ENCODE measurements at regions not wholly inside any gene's neighbourhood (a gene's known extent, or its start where the extent isn't known, plus 50 kb on each side); places are given as distances from the start of the nearest gene placed in this dataset.

DNA sequence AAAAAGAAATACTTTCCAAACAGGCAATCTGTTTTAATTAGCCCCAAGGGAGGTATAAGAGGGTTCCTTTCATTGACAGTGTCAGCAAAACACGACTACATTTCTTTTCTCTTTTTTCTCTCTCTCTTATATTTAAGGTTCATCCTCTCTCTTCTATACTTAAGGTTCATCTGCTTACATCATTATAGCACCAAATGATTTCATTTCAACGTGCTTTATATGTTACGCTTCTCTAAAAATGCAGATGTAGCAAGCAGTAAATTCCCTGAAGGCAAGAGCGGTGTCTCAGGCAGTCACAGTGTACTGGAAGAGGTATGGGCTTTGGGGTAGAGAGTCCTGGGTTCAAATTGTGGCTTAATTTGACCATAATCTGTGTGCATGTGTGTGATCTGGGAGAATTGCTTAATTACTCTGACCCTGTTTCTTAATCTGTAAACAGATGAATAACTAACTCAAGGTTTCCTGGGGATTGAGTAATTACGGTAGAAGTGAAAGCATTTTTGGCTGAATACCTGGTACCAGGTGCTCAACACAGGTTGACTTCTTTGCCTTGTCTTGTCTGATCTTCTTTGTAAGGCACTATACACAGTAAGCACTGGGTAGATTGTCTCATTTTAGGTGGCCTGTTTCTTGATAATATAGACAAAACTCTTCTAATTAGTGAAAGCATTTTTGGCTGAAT lies 180.8 kb downstream of the SPRY1 start:
- no peak overlapping the region for H3K27ac Mint-ChIP-seq
- H3K27me3 ChIP-seq (replicated peaks in 1 of 4; ENCODE audit: control extremely low read depth in 1 of 4, control insufficient read depth in 3 of 4, insufficient read depth in 4 of 4, low read length in 3 of 4): no peaks in the 10 kb centered on the region
- H3K36me3 ChIP-seq (replicated peaks in 1 of 2; ENCODE audit: control extremely low read depth in 1 of 2, control insufficient read depth in 1 of 2, extremely low read depth in 1 of 2, insufficient read depth in 2 of 2, low read length in 1 of 2): no peaks in the 10 kb centered on the region
- no peak overlapping the region for H3K4me3 ChIP-seq (ENCODE audit: control extremely low read depth in 1 of 5, extremely low read depth in 1 of 5, insufficient read depth in 1 of 5, low read depth in 2 of 5, low read length in 4 of 5)
- no peak overlapping the region for H3K27ac ChIP-seq (ENCODE audit: low read length in 2 of 2)
- no peak for ATAC-seq (ENCODE audit: low read depth)
- TF ChIP-seq, protein P1, sequence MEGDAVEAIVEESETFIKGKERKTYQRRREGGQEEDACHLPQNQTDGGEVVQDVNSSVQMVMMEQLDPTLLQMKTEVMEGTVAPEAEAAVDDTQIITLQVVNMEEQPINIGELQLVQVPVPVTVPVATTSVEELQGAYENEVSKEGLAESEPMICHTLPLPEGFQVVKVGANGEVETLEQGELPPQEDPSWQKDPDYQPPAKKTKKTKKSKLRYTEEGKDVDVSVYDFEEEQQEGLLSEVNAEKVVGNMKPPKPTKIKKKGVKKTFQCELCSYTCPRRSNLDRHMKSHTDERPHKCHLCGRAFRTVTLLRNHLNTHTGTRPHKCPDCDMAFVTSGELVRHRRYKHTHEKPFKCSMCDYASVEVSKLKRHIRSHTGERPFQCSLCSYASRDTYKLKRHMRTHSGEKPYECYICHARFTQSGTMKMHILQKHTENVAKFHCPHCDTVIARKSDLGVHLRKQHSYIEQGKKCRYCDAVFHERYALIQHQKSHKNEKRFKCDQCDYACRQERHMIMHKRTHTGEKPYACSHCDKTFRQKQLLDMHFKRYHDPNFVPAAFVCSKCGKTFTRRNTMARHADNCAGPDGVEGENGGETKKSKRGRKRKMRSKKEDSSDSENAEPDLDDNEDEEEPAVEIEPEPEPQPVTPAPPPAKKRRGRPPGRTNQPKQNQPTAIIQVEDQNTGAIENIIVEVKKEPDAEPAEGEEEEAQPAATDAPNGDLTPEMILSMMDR (IDR thresholded peaks at IDR 0.05): no peak
- TF ChIP-seq EZH2 (IDR thresholded peaks at IDR 0.05; ENCODE audit: borderline replicate concordance, insufficient read depth, low read depth, low read length, poor library complexity, severe bottlenecking): no peak
- H3K9ac ChIP-seq (ENCODE audit: low read length): no peak overlapping the region
- H3K9me3 ChIP-seq (ENCODE audit: control extremely low read depth in 1 of 3, control insufficient read depth in 2 of 3, insufficient read depth in 1 of 3, low read length in 2 of 3): peaks cover 0 to 14% (median 9%) of the 10 kb centered on the region in 3 donors
- no peak overlapping the region for H2AFZ ChIP-seq (ENCODE audit: insufficient read depth, low read depth, low read length, poor library complexity, severe bottlenecking)
- intact Hi-C loops (cut with micrococcal nuclease): no loop called here
- peaks cover 7% of the 10 kb centered on the region for H3K9me3 Mint-ChIP-seq (ENCODE audit: insufficient read depth)
- ChIA-PET POLR2A (no interaction called here), CTCF (interaction anchor here (2.5 kb wide), 1 partner anchor 13 kb away, joined by 9 read pairs; no protein-coding TSS in a partner anchor)
- H3K4me3 Mint-ChIP-seq: no peak overlapping the region
- no peaks in the 10 kb centered on the region for H3K4me1 ChIP-seq (ENCODE audit: control insufficient read depth in 2 of 2, insufficient read depth in 2 of 2, low read length in 2 of 2)
- no peaks in the 10 kb centered on the region for H3K4me1 Mint-ChIP-seq
- H3K4me2 ChIP-seq (replicated peaks; ENCODE audit: low read depth, low read length, poor library complexity, severe bottlenecking): no peak overlapping the region
- DNase-seq: no peak
- H3K27me3 Mint-ChIP-seq: peaks cover 3% of the 10 kb centered on the region
- no peaks in the 10 kb centered on the region for H4K20me1 ChIP-seq (ENCODE audit: control insufficient read depth, insufficient read depth, low read length, poor library complexity, severe bottlenecking)
- WGBS (ENCODE audit: insufficient coverage): 60% methylated on average over 1 of the region's 5 CpGs
- H3K79me2 ChIP-seq (ENCODE audit: control insufficient read depth, insufficient read depth, low read length): no peaks in the 10 kb centered on the region

DNA sequence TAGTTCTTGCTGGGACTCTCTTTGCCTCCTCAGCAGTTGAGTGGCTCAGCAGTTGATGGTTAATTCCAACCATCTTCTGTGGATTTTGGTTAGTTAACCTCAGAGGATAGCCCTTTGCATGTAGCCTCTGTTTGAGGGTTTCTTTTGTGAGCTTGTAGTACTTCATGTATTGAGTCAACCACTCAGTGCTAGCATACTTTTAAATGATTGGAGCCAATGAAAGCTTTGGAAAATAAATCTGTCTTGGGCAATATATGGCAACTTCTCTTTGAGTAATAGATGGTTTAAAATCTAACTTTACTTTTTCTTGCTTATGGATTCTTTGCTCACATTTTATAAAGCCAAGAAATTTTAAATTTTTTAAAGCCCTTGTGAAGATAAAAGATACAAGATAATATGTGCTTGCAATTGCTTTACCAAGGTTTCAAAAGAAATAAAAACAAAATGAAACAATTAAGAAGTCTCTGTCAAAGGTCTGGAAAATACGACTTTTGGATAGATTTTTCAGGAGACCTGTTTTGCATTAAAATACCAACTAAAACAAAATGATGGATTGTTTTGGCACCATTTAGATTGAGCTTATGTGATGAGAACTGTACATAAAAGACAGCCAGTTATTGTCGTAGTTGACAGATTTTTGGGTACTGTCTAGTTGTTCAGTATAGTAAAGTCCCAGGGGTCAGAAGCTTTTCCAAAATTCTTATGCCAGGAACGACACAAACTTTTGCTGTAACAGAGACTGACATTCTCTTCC lies 181.9 kb downstream of the SPRY1 start:
- ChIA-PET CTCF (interaction anchor here (1.3 kb wide), 1 partner anchor 14 kb away, joined by 4 read pairs; no protein-coding TSS in a partner anchor), POLR2A (no interaction called here)

More for the DNA sequence above, 181.9 kb downstream of the SPRY1 start:
- DNase-seq (no peak), ATAC-seq (ENCODE audit: low read depth) (no peak)
- Histone ChIP-seq H3K9me3 (ENCODE audit: control extremely low read depth in 1 of 3, control insufficient read depth in 2 of 3, insufficient read depth in 1 of 3, low read length in 2 of 3) (peaks cover 0 to 14% (median 9%) of the 10 kb centered on the region in 3 donors), H3K4me2 (replicated peaks; ENCODE audit: low read depth, low read length, poor library complexity, severe bottlenecking) (no peak overlapping the region), H3K27me3 (replicated peaks in 1 of 4; ENCODE audit: control extremely low read depth in 1 of 4, control insufficient read depth in 3 of 4, insufficient read depth in 4 of 4, low read length in 3 of 4) (no peaks in the 10 kb centered on the region), H3K36me3 (replicated peaks in 1 of 2; ENCODE audit: control extremely low read depth in 1 of 2, control insufficient read depth in 1 of 2, extremely low read depth in 1 of 2, insufficient read depth in 2 of 2, low read length in 1 of 2) (no peaks in the 10 kb centered on the region), H3K4me1 (ENCODE audit: control insufficient read depth in 2 of 2, insufficient read depth in 2 of 2, low read length in 2 of 2) (no peaks in the 10 kb centered on the region), H3K9ac (ENCODE audit: low read length) (no peak overlapping the region), H3K27ac (ENCODE audit: low read length in 2 of 2) (no peak overlapping the region), H4K20me1 (ENCODE audit: control insufficient read depth, insufficient read depth, low read length, poor library complexity, severe bottlenecking) (no peaks in the 10 kb centered on the region), H3K4me3 (ENCODE audit: control extremely low read depth in 1 of 5, extremely low read depth in 1 of 5, insufficient read depth in 1 of 5, low read depth in 2 of 5, low read length in 4 of 5) (no peak overlapping the region), H3K79me2 (ENCODE audit: control insufficient read depth, insufficient read depth, low read length) (no peaks in the 10 kb centered on the region), H2AFZ (ENCODE audit: insufficient read depth, low read depth, low read length, poor library complexity, severe bottlenecking) (no peak overlapping the region)
- H3K27me3 Mint-ChIP-seq: peaks cover 3% of the 10 kb centered on the region
- no peaks in the 10 kb centered on the region for H3K4me1 Mint-ChIP-seq
- H3K27ac Mint-ChIP-seq: no peak overlapping the region
- H3K4me3 Mint-ChIP-seq: no peak overlapping the region
- peaks cover 7% of the 10 kb centered on the region for H3K9me3 Mint-ChIP-seq (ENCODE audit: insufficient read depth)
- intact Hi-C loops (cut with micrococcal nuclease): no loop called here
- no CpG with 5 or more reads among the region's 3 CpGs for WGBS (ENCODE audit: insufficient coverage)
- TF ChIP-seq EZH2 (IDR thresholded peaks at IDR 0.05; ENCODE audit: borderline replicate concordance, insufficient read depth, low read depth, low read length, poor library complexity, severe bottlenecking): no peak
- TF ChIP-seq, protein P1 (IDR thresholded peaks at IDR 0.05): no peak

Measured in B cell (primary cell).